ENCODE measurements at regions not wholly inside any gene's neighbourhood (a gene's known extent, or its start where the extent isn't known, plus 50 kb on each side); places are given as distances from the start of the nearest gene placed in this dataset.
A peak's percentile ranks its signal among the peaks of the same experiment; 100 is the strongest.

GRCh38 chr2:34570266-34570872 is 971.3 kb upstream of the FAM98A start:
- peak; percentile 23 to 51 (median 42) for TF ChIP-seq CTCF (IDR thresholded peaks at IDR 0.05)
- TF ChIP-seq POLR2A (IDR thresholded peaks at IDR 0.05), result no peak

Data from right lobe of liver (tissue), 4 donors.